Midbrain (tissue), 1 donor: ENCODE measurements at regions not wholly inside any gene's neighbourhood (a gene's known extent, or its start where the extent isn't known, plus 50 kb on each side); places are given as distances from the start of the nearest gene placed in this dataset.

Experiments used
- DNase-seq: peaks from one replicate; lab custom pipeline; 2025; lab: John Stamatoyannopoulos, UW

GRCh38 chr3:193874997-193875593 is 260.9 kb upstream of the HES1 start:
- DNase-seq = no peak

GRCh38 chr3:193875601-193876321 is 260.2 kb upstream of the HES1 start:
- DNase-seq = no peak

- no peak for DNase-seq
Measured at GRCh38 chr3:193879099-193879863, 256.7 kb upstream of the HES1 start.

- no peak for DNase-seq
Measured at GRCh38 chr3:193879864-193880242, 256.1 kb upstream of the HES1 start.

- DNase-seq = no peak
Measured at GRCh38 chr3:193882091-193882490, 253.9 kb upstream of the HES1 start.

GRCh38 chr3:193883551-193883950 is 252.4 kb upstream of the HES1 start:
- DNase-seq = no peak

- no peak for DNase-seq
Measured at GRCh38 chr3:193884027-193884426, 251.9 kb upstream of the HES1 start.

- DNase-seq = no peak
Measured at GRCh38 chr3:193884652-193885051, 251.3 kb upstream of the HES1 start.

GRCh38 chr3:193885832-193886231 is 250.1 kb upstream of the HES1 start:
- DNase-seq = no peak

GRCh38 chr3:193890016-193890897 is 245.7 kb upstream of the HES1 start:
- DNase-seq = no peak

- DNase-seq = no peak
Measured at GRCh38 chr3:193894121-193894863, 241.7 kb upstream of the HES1 start.

GRCh38 chr3:193895409-193895808 is 240.5 kb upstream of the HES1 start:
- no peak for DNase-seq

GRCh38 chr3:193896419-193896818 is 239.5 kb upstream of the HES1 start:
- DNase-seq = no peak

GRCh38 chr3:193897288-193897687 is 238.7 kb upstream of the HES1 start:
- no peak for DNase-seq

GRCh38 chr3:193897731-193898180 is 238.2 kb upstream of the HES1 start:
- DNase-seq = no peak

- no peak for DNase-seq
Measured at GRCh38 chr3:193899001-193899400, 236.9 kb upstream of the HES1 start.

GRCh38 chr3:193901007-193901406 is 234.9 kb upstream of the HES1 start:
- DNase-seq = no peak

- no peak for DNase-seq
Measured at GRCh38 chr3:193902607-193903511, 233.1 kb upstream of the HES1 start.

GRCh38 chr3:193903512-193903817 is 232.5 kb upstream of the HES1 start:
- no peak for DNase-seq

GRCh38 chr3:193903966-193904365 is 232.0 kb upstream of the HES1 start:
- no peak for DNase-seq
